ENCODE measurements at regions not wholly inside any gene's neighbourhood (a gene's known extent, or its start where the extent isn't known, plus 50 kb on each side); places are given as distances from the start of the nearest gene placed in this dataset.

DNA sequence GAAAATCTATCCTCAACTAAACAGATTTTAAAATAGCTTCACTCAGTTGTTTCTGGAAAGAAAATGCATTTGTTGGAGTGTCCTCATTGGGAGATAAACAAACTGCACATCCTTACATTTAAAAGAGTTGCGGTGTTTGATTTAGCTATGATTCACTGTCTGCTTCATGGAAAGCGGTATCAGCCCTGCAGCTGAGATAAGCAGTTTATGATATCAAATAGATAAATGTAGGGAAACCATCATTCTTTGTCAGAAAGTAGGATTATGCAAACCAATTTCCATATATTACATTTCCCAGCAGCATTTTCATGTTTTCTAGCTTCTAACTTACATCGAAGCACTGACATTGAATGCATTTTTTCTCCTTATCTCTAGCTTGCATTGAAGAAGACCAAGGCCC, 698.9 kb downstream of the DIPK2A start:
- CTCF ChIA-PET: no interaction called here

DNA sequence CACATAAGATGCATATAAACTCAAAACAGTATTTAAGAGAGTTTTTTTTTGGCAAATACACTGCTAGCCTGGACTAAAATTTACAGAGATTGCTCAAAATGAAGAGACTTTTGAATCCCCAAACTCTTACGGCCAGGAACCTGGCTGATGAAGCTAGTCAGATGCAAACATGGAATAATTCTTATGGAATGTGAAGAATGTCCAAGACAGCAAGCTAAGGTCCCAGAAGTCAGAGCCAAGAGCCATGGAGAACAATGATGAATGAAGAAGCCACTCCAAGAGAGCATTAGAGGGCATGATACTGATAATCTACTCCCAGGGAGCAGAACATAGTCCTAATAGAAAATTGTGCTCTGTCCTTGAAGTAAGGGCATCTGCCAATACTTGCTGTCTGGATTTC, 705.5 kb downstream of the DIPK2A start:
- H3K27ac ChIP-seq (ENCODE audit: low read depth, low read length): no peak overlapping the region
- TF ChIP-seq, protein P1, sequence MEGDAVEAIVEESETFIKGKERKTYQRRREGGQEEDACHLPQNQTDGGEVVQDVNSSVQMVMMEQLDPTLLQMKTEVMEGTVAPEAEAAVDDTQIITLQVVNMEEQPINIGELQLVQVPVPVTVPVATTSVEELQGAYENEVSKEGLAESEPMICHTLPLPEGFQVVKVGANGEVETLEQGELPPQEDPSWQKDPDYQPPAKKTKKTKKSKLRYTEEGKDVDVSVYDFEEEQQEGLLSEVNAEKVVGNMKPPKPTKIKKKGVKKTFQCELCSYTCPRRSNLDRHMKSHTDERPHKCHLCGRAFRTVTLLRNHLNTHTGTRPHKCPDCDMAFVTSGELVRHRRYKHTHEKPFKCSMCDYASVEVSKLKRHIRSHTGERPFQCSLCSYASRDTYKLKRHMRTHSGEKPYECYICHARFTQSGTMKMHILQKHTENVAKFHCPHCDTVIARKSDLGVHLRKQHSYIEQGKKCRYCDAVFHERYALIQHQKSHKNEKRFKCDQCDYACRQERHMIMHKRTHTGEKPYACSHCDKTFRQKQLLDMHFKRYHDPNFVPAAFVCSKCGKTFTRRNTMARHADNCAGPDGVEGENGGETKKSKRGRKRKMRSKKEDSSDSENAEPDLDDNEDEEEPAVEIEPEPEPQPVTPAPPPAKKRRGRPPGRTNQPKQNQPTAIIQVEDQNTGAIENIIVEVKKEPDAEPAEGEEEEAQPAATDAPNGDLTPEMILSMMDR (IDR thresholded peaks at IDR 0.05; ENCODE audit: low read depth, low read length): no peak
- ChIA-PET POLR2A (interaction anchor here (0.9 kb wide), 1 partner anchor 705 kb away, joined by 3 read pairs; the partner anchor contains the start of gene DIPK2A), CTCF (no interaction called here)
- DNase-seq (ENCODE audit: low read depth, low spot score): no peak
- no peaks in the 10 kb centered on the region for H3K9me3 ChIP-seq (ENCODE audit: control insufficient read depth, insufficient read depth, low read length)
- H3K27me3 ChIP-seq (ENCODE audit: control insufficient read depth, insufficient read depth, low read length): no peaks in the 10 kb centered on the region
- H3K4me3 ChIP-seq (ENCODE audit: low read depth, low read length): no peak overlapping the region

More for the DNA sequence above, 698.9 kb downstream of the DIPK2A start:
- no peak overlapping the region for H3K27ac ChIP-seq (ENCODE audit: low read depth, low read length)
- no peak for DNase-seq (ENCODE audit: low read depth, low spot score)
- H3K9me3 ChIP-seq (ENCODE audit: control insufficient read depth, insufficient read depth, low read length): no peaks in the 10 kb centered on the region
- TF ChIP-seq, protein P1 (IDR thresholded peaks at IDR 0.05; ENCODE audit: low read depth, low read length): no peak
- H3K27me3 ChIP-seq (ENCODE audit: control insufficient read depth, insufficient read depth, low read length): no peaks in the 10 kb centered on the region
- no peak overlapping the region for H3K4me3 ChIP-seq (ENCODE audit: low read depth, low read length)
- POLR2A ChIA-PET: no interaction called here

DNA sequence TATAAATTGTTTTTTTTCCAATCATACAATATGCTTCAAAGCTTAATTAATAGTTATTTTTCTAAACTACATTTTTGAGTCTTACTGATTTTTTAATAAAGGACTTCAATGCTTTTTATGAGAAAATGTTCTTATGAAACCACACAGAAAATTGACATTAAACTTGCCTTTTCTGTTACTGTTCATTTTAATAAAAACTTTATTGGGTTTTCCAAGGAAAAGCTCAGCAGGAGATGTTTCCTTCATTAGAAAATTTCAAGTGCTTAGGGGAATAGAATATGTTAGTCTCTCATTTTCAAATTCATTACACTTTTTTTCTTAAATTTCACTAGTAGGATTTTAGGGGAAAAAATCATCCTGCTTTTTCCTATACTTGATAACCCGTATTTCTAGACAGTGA, 711.4 kb downstream of the DIPK2A start:
- H3K9me3 ChIP-seq (ENCODE audit: control insufficient read depth, insufficient read depth, low read length): no peaks in the 10 kb centered on the region
- ChIA-PET CTCF (no interaction called here), POLR2A (no interaction called here)
- no peak for DNase-seq (ENCODE audit: low read depth, low spot score)
- H3K4me3 ChIP-seq (ENCODE audit: low read depth, low read length): no peak overlapping the region
- no peak overlapping the region for H3K27ac ChIP-seq (ENCODE audit: low read depth, low read length)
- TF ChIP-seq, protein P1 (IDR thresholded peaks at IDR 0.05; ENCODE audit: low read depth, low read length): no peak
- no peaks in the 10 kb centered on the region for H3K27me3 ChIP-seq (ENCODE audit: control insufficient read depth, insufficient read depth, low read length)

GRCh38 chr3:144687862-144688261, 716.2 kb downstream of the DIPK2A start:
- no peak overlapping the region for H3K27ac ChIP-seq (ENCODE audit: low read depth, low read length)
- TF ChIP-seq, protein P1 (IDR thresholded peaks at IDR 0.05; ENCODE audit: low read depth, low read length): no peak
- no peak overlapping the region for H3K4me3 ChIP-seq (ENCODE audit: low read depth, low read length)
- ChIA-PET POLR2A (no interaction called here), CTCF (interaction anchor here (0.6 kb wide), 1 partner anchor 724 kb away, joined by 3 read pairs; no protein-coding TSS in a partner anchor)
- DNase-seq (ENCODE audit: low read depth, low spot score): no peak
- H3K27me3 ChIP-seq (ENCODE audit: control insufficient read depth, insufficient read depth, low read length): no peaks in the 10 kb centered on the region
- H3K9me3 ChIP-seq (ENCODE audit: control insufficient read depth, insufficient read depth, low read length): no peaks in the 10 kb centered on the region

DNA sequence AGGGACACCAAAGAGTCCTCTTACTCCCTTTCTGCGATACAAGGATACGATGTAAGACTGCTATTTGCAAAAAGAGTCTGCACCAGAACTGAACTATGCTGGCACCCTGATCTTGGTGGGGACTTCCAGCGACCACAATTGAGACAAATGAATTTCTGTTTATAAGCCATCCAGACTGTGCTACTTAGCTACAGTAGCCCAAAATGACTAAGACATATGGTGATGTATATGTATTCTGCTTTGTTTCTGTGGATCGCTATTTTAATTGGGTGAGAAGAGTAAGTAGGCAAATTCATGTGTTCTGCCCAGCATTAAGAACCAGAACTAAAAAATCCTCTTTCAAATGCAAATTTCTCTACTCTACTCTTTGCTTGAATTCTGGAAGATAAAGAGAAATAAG, 720.9 kb downstream of the DIPK2A start:
- CTCF ChIA-PET: no interaction called here
- no peaks in the 10 kb centered on the region for H3K27me3 ChIP-seq (ENCODE audit: control insufficient read depth, insufficient read depth, low read length)

More for the DNA sequence above, 720.9 kb downstream of the DIPK2A start:
- Histone ChIP-seq H3K9me3 (ENCODE audit: control insufficient read depth, insufficient read depth, low read length) (no peaks in the 10 kb centered on the region), H3K4me3 (ENCODE audit: low read depth, low read length) (no peak overlapping the region), H3K27ac (ENCODE audit: low read depth, low read length) (no peak overlapping the region)
- DNase-seq (ENCODE audit: low read depth, low spot score): no peak
- TF ChIP-seq, protein P1 (IDR thresholded peaks at IDR 0.05; ENCODE audit: low read depth, low read length): no peak
- POLR2A ChIA-PET: no interaction called here
